Peyer's patch (tissue), 4 donors: ENCODE measurements at regions not wholly inside any gene's neighbourhood (a gene's known extent, or its start where the extent isn't known, plus 50 kb on each side); places are given as distances from the start of the nearest gene placed in this dataset.

Experiments used
- DNase-seq, 3 donors: peaks; one replicate each; pipeline ENCODE4 v3.0.0-alpha.2; 2017 to 2019
- H3K27ac ChIP-seq, 4 donors: fragments of 200-600 bp; sonication (generic); one replicate each; pipeline ENCODE4 v1.5.1; 2016 to 2019
- H3K27me3 ChIP-seq, 2 donors: fragments of 200-600 bp; sonication (generic); one replicate each; pipeline ENCODE4 v1.5.1; 2019
- H3K36me3 ChIP-seq, 3 donors: fragments of 200-600 bp; sonication (generic); one replicate each; pipeline ENCODE4 v1.5.1; 2016 to 2019
- H3K4me1 ChIP-seq, 4 donors: fragments of 200-600 bp; sonication (generic); one replicate each; pipeline ENCODE4 v1.5.1; 2016 to 2019
- H3K4me3 ChIP-seq, 4 donors: fragments of 200-600 bp; sonication (generic); 1 replicate in 3 of 4; 2 replicates in 1 of 4; pipeline ENCODE4 v1.5.1; 2016 to 2019; ENCODE audit warnings: mild to moderate bottlenecking in 1 of 4
- H3K9me3 ChIP-seq, 4 donors: fragments of 200-600 bp; sonication (generic); one replicate each; pipeline ENCODE4 v1.5.1; 2016 to 2019; ENCODE audit warnings: mild to moderate bottlenecking in 1 of 4
- CTCF ChIP-seq, 6 experiments: fragments of 450-650 bp in 4 of 6; fragments of 200-600 bp in 2 of 6; sonication (generic) in 1 of 6; IDR thresholded peaks; one replicate each; pipeline ENCODE4 v1.5.1; 2017 to 2019; ENCODE audit warnings: antibody characterized with exemption in 6 of 6, mild to moderate bottlenecking in 3 of 6, moderate library complexity in 1 of 6
- POLR2A ChIP-seq, 2 donors: fragments of 450-650 bp; IDR thresholded peaks; one replicate each; pipeline ENCODE4 v1.5.1; 2017; ENCODE audit warnings: antibody characterized with exemption in 2 of 2, mild to moderate bottlenecking in 2 of 2, moderate library complexity in 2 of 2

GRCh38 chr5:58002323-58002722 is 457.6 kb downstream of the PLK2 start:
- H3K36me3 ChIP-seq, result no peaks in the 10 kb centered on the region
- DNase-seq, result no peak
- H3K4me3 ChIP-seq, result no peak overlapping the region

GRCh38 chr5:57993866-57994265 is 466.0 kb downstream of the PLK2 start:
- H3K36me3 ChIP-seq, result no peaks in the 10 kb centered on the region
- no peak overlapping the region for H3K4me3 ChIP-seq
- H3K9me3 ChIP-seq, result no peaks in the 10 kb centered on the region
- DNase-seq, result no peak
- no peaks in the 10 kb centered on the region for H3K27me3 ChIP-seq
- H3K27ac ChIP-seq, result no peak overlapping the region
- TF ChIP-seq CTCF (IDR thresholded peaks at IDR 0.05) (no peak), POLR2A (IDR thresholded peaks at IDR 0.05) (no peak)
- H3K4me1 ChIP-seq, result no peaks in the 10 kb centered on the region

More at GRCh38 chr5:58002323-58002722, 457.6 kb downstream of the PLK2 start:
- Histone ChIP-seq H3K27ac (no peak overlapping the region), H3K9me3 (no peaks in the 10 kb centered on the region), H3K4me1 (no peaks in the 10 kb centered on the region), H3K27me3 (no peaks in the 10 kb centered on the region)
- no peak for TF ChIP-seq CTCF (IDR thresholded peaks at IDR 0.05)
- no peak for TF ChIP-seq POLR2A (IDR thresholded peaks at IDR 0.05)

- no peak overlapping the region for H3K4me3 ChIP-seq
- H3K27me3 ChIP-seq, result no peaks in the 10 kb centered on the region
- TF ChIP-seq POLR2A (IDR thresholded peaks at IDR 0.05) (no peak), CTCF (IDR thresholded peaks at IDR 0.05) (no peak)
- no peaks in the 10 kb centered on the region for H3K4me1 ChIP-seq
- H3K36me3 ChIP-seq, result no peaks in the 10 kb centered on the region
- H3K27ac ChIP-seq, result no peak overlapping the region
- DNase-seq, result no peak
- no peaks in the 10 kb centered on the region for H3K9me3 ChIP-seq
Observed at GRCh38 chr5:57989378-57989777, 470.5 kb downstream of the PLK2 start.

- Histone ChIP-seq H3K4me3 (no peak overlapping the region), H3K9me3 (no peaks in the 10 kb centered on the region), H3K4me1 (no peaks in the 10 kb centered on the region), H3K36me3 (no peaks in the 10 kb centered on the region), H3K27ac (no peak overlapping the region), H3K27me3 (no peaks in the 10 kb centered on the region)
- TF ChIP-seq POLR2A (IDR thresholded peaks at IDR 0.05) (no peak), CTCF (IDR thresholded peaks at IDR 0.05) (no peak)
- no peak for DNase-seq
Observed at GRCh38 chr5:57988813-57989212, 471.1 kb downstream of the PLK2 start.

- Histone ChIP-seq H3K27ac (no peak overlapping the region), H3K36me3 (no peaks in the 10 kb centered on the region), H3K4me1 (no peaks in the 10 kb centered on the region), H3K4me3 (no peak overlapping the region), H3K27me3 (no peaks in the 10 kb centered on the region), H3K9me3 (no peaks in the 10 kb centered on the region)
- no peak for DNase-seq
- TF ChIP-seq CTCF (IDR thresholded peaks at IDR 0.05) (no peak), POLR2A (IDR thresholded peaks at IDR 0.05) (no peak)
Observed at GRCh38 chr5:57987552-57987951, 472.3 kb downstream of the PLK2 start.

- TF ChIP-seq CTCF (IDR thresholded peaks at IDR 0.05), result no peak
- TF ChIP-seq POLR2A (IDR thresholded peaks at IDR 0.05), result no peak
- no peak overlapping the region for H3K4me3 ChIP-seq
- no peaks in the 10 kb centered on the region for H3K9me3 ChIP-seq
- no peaks in the 10 kb centered on the region for H3K4me1 ChIP-seq
- no peak overlapping the region for H3K27ac ChIP-seq
- DNase-seq, result no peak
- no peaks in the 10 kb centered on the region for H3K36me3 ChIP-seq
- no peaks in the 10 kb centered on the region for H3K27me3 ChIP-seq
Observed at GRCh38 chr5:57986761-57987341, 473.0 kb downstream of the PLK2 start.
